ENCODE measurements at regions not wholly inside any gene's neighbourhood (a gene's known extent, or its start where the extent isn't known, plus 50 kb on each side); places are given as distances from the start of the nearest gene placed in this dataset.

- Histone ChIP-seq H3K4me3 (ENCODE audit: low read length) (no peak overlapping the region), H3K27ac (ENCODE audit: low read length) (no peak overlapping the region), H3K36me3 (replicated peaks; ENCODE audit: low read depth, low read length) (no peaks in the 10 kb centered on the region), H3K27me3 (ENCODE audit: low read depth, low read length) (no peaks in the 10 kb centered on the region), H3K4me1 (ENCODE audit: low read length) (peaks cover 19% of the 10 kb centered on the region), H2AFZ (ENCODE audit: low read depth, low read length) (no peak overlapping the region), H3K9ac (ENCODE audit: low read length) (no peak overlapping the region), H4K20me1 (ENCODE audit: insufficient read depth, low read length) (no peaks in the 10 kb centered on the region), H3K79me2 (ENCODE audit: low read length) (no peaks in the 10 kb centered on the region), H3K9me3 (ENCODE audit: insufficient read depth, low read length) (no peaks in the 10 kb centered on the region), H3K4me2 (ENCODE audit: low read length) (no peak overlapping the region)
- no peak for TF ChIP-seq EZH2phosphoT487 (IDR thresholded peaks at IDR 0.05; ENCODE audit: low read depth)
- no peak for TF ChIP-seq CTCF (IDR thresholded peaks at IDR 0.05; ENCODE audit: low read depth, low read length)
Measured at GRCh38 chr21:41597227-41597626, 89.3 kb upstream of the TMPRSS2 start.

GRCh38 chr21:41596241-41596925 is 88.4 kb upstream of the TMPRSS2 start:
- Histone ChIP-seq H2AFZ (ENCODE audit: low read depth, low read length) (no peak overlapping the region), H3K27me3 (ENCODE audit: low read depth, low read length) (no peaks in the 10 kb centered on the region), H3K4me3 (ENCODE audit: low read length) (no peak overlapping the region), H4K20me1 (ENCODE audit: insufficient read depth, low read length) (no peaks in the 10 kb centered on the region), H3K9me3 (ENCODE audit: insufficient read depth, low read length) (no peaks in the 10 kb centered on the region), H3K4me1 (ENCODE audit: low read length) (peaks cover 10% of the 10 kb centered on the region), H3K27ac (ENCODE audit: low read length) (no peak overlapping the region), H3K36me3 (replicated peaks; ENCODE audit: low read depth, low read length) (no peaks in the 10 kb centered on the region), H3K79me2 (ENCODE audit: low read length) (no peaks in the 10 kb centered on the region), H3K9ac (ENCODE audit: low read length) (no peak overlapping the region), H3K4me2 (ENCODE audit: low read length) (no peak overlapping the region)
- TF ChIP-seq EZH2phosphoT487 (IDR thresholded peaks at IDR 0.05; ENCODE audit: low read depth) (no peak), CTCF (IDR thresholded peaks at IDR 0.05; ENCODE audit: low read depth, low read length) (no peak)

- no peak overlapping the region for H3K27ac ChIP-seq (ENCODE audit: low read length)
- H3K4me3 ChIP-seq (ENCODE audit: low read length) = no peak overlapping the region
- H2AFZ ChIP-seq (ENCODE audit: low read depth, low read length) = no peak overlapping the region
- H3K79me2 ChIP-seq (ENCODE audit: low read length) = no peaks in the 10 kb centered on the region
- H3K36me3 ChIP-seq (replicated peaks; ENCODE audit: low read depth, low read length) = no peaks in the 10 kb centered on the region
- H3K9ac ChIP-seq (ENCODE audit: low read length) = no peak overlapping the region
- no peaks in the 10 kb centered on the region for H3K4me1 ChIP-seq (ENCODE audit: low read length)
- no peaks in the 10 kb centered on the region for H3K27me3 ChIP-seq (ENCODE audit: low read depth, low read length)
- no peak overlapping the region for H3K4me2 ChIP-seq (ENCODE audit: low read length)
- TF ChIP-seq EZH2phosphoT487 (IDR thresholded peaks at IDR 0.05; ENCODE audit: low read depth) = no peak
- no peak for TF ChIP-seq CTCF (IDR thresholded peaks at IDR 0.05; ENCODE audit: low read depth, low read length)
- no peaks in the 10 kb centered on the region for H3K9me3 ChIP-seq (ENCODE audit: insufficient read depth, low read length)
- no peaks in the 10 kb centered on the region for H4K20me1 ChIP-seq (ENCODE audit: insufficient read depth, low read length)
Measured at GRCh38 chr21:41594268-41594667, 86.3 kb upstream of the TMPRSS2 start.

- Histone ChIP-seq H3K79me2 (ENCODE audit: low read length) (no peaks in the 10 kb centered on the region), H3K36me3 (replicated peaks; ENCODE audit: low read depth, low read length) (no peaks in the 10 kb centered on the region), H4K20me1 (ENCODE audit: insufficient read depth, low read length) (no peaks in the 10 kb centered on the region), H3K4me3 (ENCODE audit: low read length) (no peak overlapping the region), H3K27me3 (ENCODE audit: low read depth, low read length) (no peaks in the 10 kb centered on the region), H3K4me1 (ENCODE audit: low read length) (no peaks in the 10 kb centered on the region), H3K9ac (ENCODE audit: low read length) (no peak overlapping the region), H3K27ac (ENCODE audit: low read length) (no peak overlapping the region), H3K9me3 (ENCODE audit: insufficient read depth, low read length) (no peaks in the 10 kb centered on the region), H2AFZ (ENCODE audit: low read depth, low read length) (no peak overlapping the region), H3K4me2 (ENCODE audit: low read length) (no peak overlapping the region)
- TF ChIP-seq CTCF (IDR thresholded peaks at IDR 0.05; ENCODE audit: low read depth, low read length) (no peak), EZH2phosphoT487 (IDR thresholded peaks at IDR 0.05; ENCODE audit: low read depth) (no peak)
Measured at GRCh38 chr21:41593760-41594138, 85.8 kb upstream of the TMPRSS2 start.
